ENCODE measurements at regions not wholly inside any gene's neighbourhood (a gene's known extent, or its start where the extent isn't known, plus 50 kb on each side); places are given as distances from the start of the nearest gene placed in this dataset.

- Histone ChIP-seq H4K20me1 (ENCODE audit: control insufficient read depth, insufficient read depth, low read length, poor library complexity, severe bottlenecking) (no peaks in the 10 kb centered on the region), H3K79me2 (ENCODE audit: control insufficient read depth, insufficient read depth, low read length) (no peaks in the 10 kb centered on the region), H3K9me3 (ENCODE audit: control extremely low read depth in 1 of 3, control insufficient read depth in 2 of 3, insufficient read depth in 1 of 3, low read length in 2 of 3) (no peaks in the 10 kb centered on the region), H3K36me3 (replicated peaks in 1 of 2; ENCODE audit: control extremely low read depth in 1 of 2, control insufficient read depth in 1 of 2, extremely low read depth in 1 of 2, insufficient read depth in 2 of 2, low read length in 1 of 2) (no peaks in the 10 kb centered on the region), H3K27ac (ENCODE audit: low read length in 2 of 2) (no peak overlapping the region), H3K27me3 (replicated peaks in 1 of 4; ENCODE audit: control extremely low read depth in 1 of 4, control insufficient read depth in 3 of 4, insufficient read depth in 4 of 4, low read length in 3 of 4) (peaks cover 0 to 3% (median 0%) of the 10 kb centered on the region in 4 experiments), H3K9ac (ENCODE audit: low read length) (no peak overlapping the region), H3K4me3 (ENCODE audit: control extremely low read depth in 1 of 5, extremely low read depth in 1 of 5, insufficient read depth in 1 of 5, low read depth in 2 of 5, low read length in 4 of 5) (no peak overlapping the region), H2AFZ (ENCODE audit: insufficient read depth, low read depth, low read length, poor library complexity, severe bottlenecking) (no peak overlapping the region), H3K4me1 (ENCODE audit: control insufficient read depth in 2 of 2, insufficient read depth in 2 of 2, low read length in 2 of 2) (no peaks in the 10 kb centered on the region), H3K4me2 (replicated peaks; ENCODE audit: low read depth, low read length, poor library complexity, severe bottlenecking) (no peak overlapping the region)
- ChIA-PET POLR2A (no interaction called here), CTCF (no interaction called here)
- 79% methylated on average over 2 of the region's 2 CpGs for WGBS (ENCODE audit: insufficient coverage)
- intact Hi-C loops (cut with micrococcal nuclease) = no loop called here
- TF ChIP-seq EZH2 (IDR thresholded peaks at IDR 0.05; ENCODE audit: borderline replicate concordance, insufficient read depth, low read depth, low read length, poor library complexity, severe bottlenecking) = no peak
- TF ChIP-seq CTCF (IDR thresholded peaks at IDR 0.05) = no peak
- no peak overlapping the region for H3K4me3 Mint-ChIP-seq
- peaks cover 4% of the 10 kb centered on the region for H3K9me3 Mint-ChIP-seq (ENCODE audit: insufficient read depth)
- ATAC-seq (ENCODE audit: low read depth) (no peak), DNase-seq (no peak)
- H3K4me1 Mint-ChIP-seq = no peaks in the 10 kb centered on the region
- H3K27ac Mint-ChIP-seq = no peak overlapping the region
- peaks cover 9% of the 10 kb centered on the region for H3K27me3 Mint-ChIP-seq
Observed at GRCh38 chr10:71031603-71032002, 143.2 kb upstream of the PCBD1 start.

GRCh38 chr10:71032887-71033286 is 144.5 kb upstream of the PCBD1 start:
- ChIA-PET CTCF (no interaction called here), POLR2A (no interaction called here)
- Mint-ChIP-seq H3K4me1 (no peaks in the 10 kb centered on the region), H3K4me3 (no peak overlapping the region), H3K9me3 (ENCODE audit: insufficient read depth) (peaks cover 4% of the 10 kb centered on the region), H3K27ac (no peak overlapping the region), H3K27me3 (peaks cover 9% of the 10 kb centered on the region)
- no peaks in the 10 kb centered on the region for H3K79me2 ChIP-seq (ENCODE audit: control insufficient read depth, insufficient read depth, low read length)
- ATAC-seq (ENCODE audit: low read depth) (no peak), DNase-seq (no peak)
- no peak overlapping the region for H3K4me3 ChIP-seq (ENCODE audit: control extremely low read depth in 1 of 5, extremely low read depth in 1 of 5, insufficient read depth in 1 of 5, low read depth in 2 of 5, low read length in 4 of 5)
- no peak overlapping the region for H3K27ac ChIP-seq (ENCODE audit: low read length in 2 of 2)
- no peak overlapping the region for H3K9ac ChIP-seq (ENCODE audit: low read length)
- peaks cover 0 to 3% (median 0%) of the 10 kb centered on the region in 4 experiments for H3K27me3 ChIP-seq (replicated peaks in 1 of 4; ENCODE audit: control extremely low read depth in 1 of 4, control insufficient read depth in 3 of 4, insufficient read depth in 4 of 4, low read length in 3 of 4)
- H3K4me1 ChIP-seq (ENCODE audit: control insufficient read depth in 2 of 2, insufficient read depth in 2 of 2, low read length in 2 of 2) = no peaks in the 10 kb centered on the region
- intact Hi-C loops (cut with micrococcal nuclease) = no loop called here
- WGBS (ENCODE audit: insufficient coverage) = 93% methylated on average over 5 of the region's 5 CpGs
- TF ChIP-seq CTCF (IDR thresholded peaks at IDR 0.05) = no peak
- no peak for TF ChIP-seq EZH2 (IDR thresholded peaks at IDR 0.05; ENCODE audit: borderline replicate concordance, insufficient read depth, low read depth, low read length, poor library complexity, severe bottlenecking)
- no peaks in the 10 kb centered on the region for H3K36me3 ChIP-seq (replicated peaks in 1 of 2; ENCODE audit: control extremely low read depth in 1 of 2, control insufficient read depth in 1 of 2, extremely low read depth in 1 of 2, insufficient read depth in 2 of 2, low read length in 1 of 2)
- no peaks in the 10 kb centered on the region for H4K20me1 ChIP-seq (ENCODE audit: control insufficient read depth, insufficient read depth, low read length, poor library complexity, severe bottlenecking)
- H2AFZ ChIP-seq (ENCODE audit: insufficient read depth, low read depth, low read length, poor library complexity, severe bottlenecking) = no peak overlapping the region
- H3K9me3 ChIP-seq (ENCODE audit: control extremely low read depth in 1 of 3, control insufficient read depth in 2 of 3, insufficient read depth in 1 of 3, low read length in 2 of 3) = no peaks in the 10 kb centered on the region
- no peak overlapping the region for H3K4me2 ChIP-seq (replicated peaks; ENCODE audit: low read depth, low read length, poor library complexity, severe bottlenecking)
